K562 (cell line): ENCODE measurements at regions not wholly inside any gene's neighbourhood (a gene's known extent, or its start where the extent isn't known, plus 50 kb on each side); places are given as distances from the start of the nearest gene placed in this dataset.

Source experiments
- CHD4 ChIP-seq: fragments of 200-600 bp; sonication (generic); IDR thresholded peaks from 3 replicates; pipeline ENCODE4 v1.6.1; 2012; ENCODE audit warnings: low read depth, mild to moderate bottlenecking, mixed read lengths, low read length, inconsistent platforms; ENCODE audit not compliant: insufficient read depth, insufficient replicate concordance, poor library complexity, severe bottlenecking
- CTCFL ChIP-seq: IDR thresholded peaks from 2 replicates; pipeline ENCODE4 v1.6.1; 2011; ENCODE audit warnings: borderline replicate concordance, low read depth, mild to moderate bottlenecking, moderate library complexity, low read length; ENCODE audit not compliant: insufficient read depth, poor library complexity, severe bottlenecking
- DLX4 ChIP-seq: fragments of 250-450 bp; sonication (Bioruptor Pico); IDR thresholded peaks from 2 replicates; pipeline ENCODE4 v1.6.1; 2021; ENCODE audit warnings: mild to moderate bottlenecking
- FOXA1 ChIP-seq: fragments of 450-650 bp; IDR thresholded peaks from 2 replicates; pipeline ENCODE4 v1.6.1; 2016; ENCODE audit warnings: mild to moderate bottlenecking, borderline replicate concordance
- GTF2B ChIP-seq: IDR thresholded peaks from 2 replicates; pipeline ENCODE4 v1.6.1; 2011; ENCODE audit not compliant: insufficient read length; ENCODE audit errors: extremely low read depth
- MAX ChIP-seq: sonication (generic); formaldehyde crosslinking; IDR thresholded peaks from 2 replicates; pipeline ENCODE4 v1.9.0; 2022; ENCODE audit warnings: mild to moderate bottlenecking, missing genetic modification reagents

GRCh38 chr18:41713969-41714825 is 240.8 kb upstream of the PIK3C3 start (continued):
- TF ChIP-seq CHD4 (no peak), CTCFL (no peak), FOXA1 (no peak), DLX4 (CRISPR knock-in tag) (no peak), GTF2B (no peak), MAX (CRISPR knock-in tag) (no peak)
